Activated CD8-positive, alpha-beta T cell treated with anti-CD3 and anti-CD28 coated beads for 36 hours (primary cell): ENCODE measurements at regions not wholly inside any gene's neighbourhood (a gene's known extent, or its start where the extent isn't known, plus 50 kb on each side); places are given as distances from the start of the nearest gene placed in this dataset.

Source experiments
- ATAC-seq: fragments of 200-7000 bp; cut with Tn5 transposase; one replicate; pipeline ENCODE4 v1.10.0; 2021; ENCODE audit warnings: mild to moderate bottlenecking, moderate library complexity
- CTCF ChIA-PET: fragments of 350-600 bp; sonication (Branson Sonifier 250); formaldehyde crosslinking; loops from one replicate; lab custom pipeline; 2021; ENCODE audit warnings: antibody characterized with exemption; lab: Charles Lee
- POLR2A ChIA-PET: fragments of 350-600 bp; sonication (Branson Sonifier 250); formaldehyde crosslinking; loops from one replicate; lab custom pipeline; 2021; ENCODE audit warnings: antibody characterized with exemption; lab: Charles Lee
- DNase-seq: peaks from one replicate; pipeline ENCODE4 v3.0.0-alpha.2; 2020
- H3K27ac Mint-ChIP-seq: one replicate; pipeline ENCODE4 v1.8.0; 2021; ENCODE audit warnings: mild to moderate bottlenecking, mixed read lengths
- H3K27me3 Mint-ChIP-seq: one replicate; pipeline ENCODE4 v1.8.0; 2021; ENCODE audit warnings: mixed read lengths
- H3K36me3 Mint-ChIP-seq: one replicate; pipeline ENCODE4 v1.8.0; 2021; ENCODE audit warnings: low read depth, mixed read lengths
- H3K4me1 Mint-ChIP-seq: one replicate; pipeline ENCODE4 v1.8.0; 2021; ENCODE audit warnings: low read depth, mixed read lengths
- H3K4me3 Mint-ChIP-seq: one replicate; pipeline ENCODE4 v1.8.0; 2021; ENCODE audit warnings: mild to moderate bottlenecking, moderate library complexity, mixed read lengths
- H3K9me3 Mint-ChIP-seq: one replicate; pipeline ENCODE4 v1.8.0; 2021; ENCODE audit warnings: mixed read lengths
- intact Hi-C: fragments of 100-400 bp; cut with micrococcal nuclease; formaldehyde crosslinking; loops from one replicate; pipeline ENCODE4 v1.10.0; 2022
- TF ChIP-seq, protein P1 (sequence below): fragments of 200-600 bp; IDR thresholded peaks from one replicate; pipeline ENCODE4 v1.8.0; 2022; ENCODE audit warnings: antibody characterized with exemption, mild to moderate bottlenecking

- ATAC-seq (no peak), DNase-seq (no peak)
- H3K9me3 Mint-ChIP-seq, result no peaks in the 10 kb centered on the region
Measured at GRCh38 chr11:116243991-116244390, 528.8 kb downstream of the BUD13 start.

DNA sequence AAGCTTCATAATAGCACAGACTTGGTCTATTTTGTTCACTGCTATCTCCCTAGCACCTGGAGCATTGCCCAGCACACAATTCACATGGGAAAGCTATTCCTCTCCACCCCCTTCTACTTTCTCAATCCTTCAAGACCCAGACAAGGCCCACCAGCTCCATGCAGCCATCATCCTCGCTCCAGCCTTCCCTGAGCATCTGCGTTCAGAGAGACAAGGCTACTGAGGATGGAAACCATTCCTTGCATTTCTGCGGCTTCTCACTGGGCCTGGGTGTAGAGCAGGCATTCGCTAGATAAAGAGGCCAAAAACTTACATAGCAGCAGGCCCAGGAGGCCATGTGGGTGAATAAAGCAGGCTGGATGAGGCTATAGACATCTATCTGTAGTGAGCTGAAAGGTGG, 530.8 kb downstream of the BUD13 start:
- Mint-ChIP-seq H3K36me3 (no peaks in the 10 kb centered on the region), H3K4me1 (no peaks in the 10 kb centered on the region), H3K27me3 (no peaks in the 10 kb centered on the region), H3K27ac (no peak overlapping the region), H3K4me3 (no peak overlapping the region), H3K9me3 (no peaks in the 10 kb centered on the region)
- intact Hi-C loops, result no loop called here
- no peak for DNase-seq
- CTCF ChIA-PET, result no interaction called here
- POLR2A ChIA-PET, result no interaction called here
- no peak for ATAC-seq
- TF ChIP-seq, protein P1, sequence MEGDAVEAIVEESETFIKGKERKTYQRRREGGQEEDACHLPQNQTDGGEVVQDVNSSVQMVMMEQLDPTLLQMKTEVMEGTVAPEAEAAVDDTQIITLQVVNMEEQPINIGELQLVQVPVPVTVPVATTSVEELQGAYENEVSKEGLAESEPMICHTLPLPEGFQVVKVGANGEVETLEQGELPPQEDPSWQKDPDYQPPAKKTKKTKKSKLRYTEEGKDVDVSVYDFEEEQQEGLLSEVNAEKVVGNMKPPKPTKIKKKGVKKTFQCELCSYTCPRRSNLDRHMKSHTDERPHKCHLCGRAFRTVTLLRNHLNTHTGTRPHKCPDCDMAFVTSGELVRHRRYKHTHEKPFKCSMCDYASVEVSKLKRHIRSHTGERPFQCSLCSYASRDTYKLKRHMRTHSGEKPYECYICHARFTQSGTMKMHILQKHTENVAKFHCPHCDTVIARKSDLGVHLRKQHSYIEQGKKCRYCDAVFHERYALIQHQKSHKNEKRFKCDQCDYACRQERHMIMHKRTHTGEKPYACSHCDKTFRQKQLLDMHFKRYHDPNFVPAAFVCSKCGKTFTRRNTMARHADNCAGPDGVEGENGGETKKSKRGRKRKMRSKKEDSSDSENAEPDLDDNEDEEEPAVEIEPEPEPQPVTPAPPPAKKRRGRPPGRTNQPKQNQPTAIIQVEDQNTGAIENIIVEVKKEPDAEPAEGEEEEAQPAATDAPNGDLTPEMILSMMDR, result no peak

More at GRCh38 chr11:116243991-116244390, 528.8 kb downstream of the BUD13 start:
- H3K36me3 Mint-ChIP-seq, result no peaks in the 10 kb centered on the region
- ChIA-PET CTCF (no interaction called here), POLR2A (no interaction called here)
- intact Hi-C loops, result no loop called here
- no peak overlapping the region for H3K4me3 Mint-ChIP-seq
- TF ChIP-seq, protein P1, result no peak
- H3K27me3 Mint-ChIP-seq, result peaks cover 3% of the 10 kb centered on the region
- no peak overlapping the region for H3K27ac Mint-ChIP-seq
- H3K4me1 Mint-ChIP-seq, result no peaks in the 10 kb centered on the region

- TF ChIP-seq, protein P1, result no peak
- no peaks in the 10 kb centered on the region for H3K9me3 Mint-ChIP-seq
- no peaks in the 10 kb centered on the region for H3K27me3 Mint-ChIP-seq
- DNase-seq (no peak), ATAC-seq (no peak)
- ChIA-PET CTCF (no interaction called here), POLR2A (no interaction called here)
- H3K4me1 Mint-ChIP-seq, result no peaks in the 10 kb centered on the region
- no peak overlapping the region for H3K27ac Mint-ChIP-seq
- H3K4me3 Mint-ChIP-seq, result no peak overlapping the region
- H3K36me3 Mint-ChIP-seq, result no peaks in the 10 kb centered on the region
- intact Hi-C loops, result no loop called here
Measured at GRCh38 chr11:116240710-116241109, 532.1 kb downstream of the BUD13 start.

- Mint-ChIP-seq H3K4me3 (no peak overlapping the region), H3K36me3 (no peaks in the 10 kb centered on the region), H3K4me1 (no peaks in the 10 kb centered on the region), H3K9me3 (no peaks in the 10 kb centered on the region), H3K27ac (no peak overlapping the region), H3K27me3 (no peaks in the 10 kb centered on the region)
- DNase-seq (no peak), ATAC-seq (no peak)
- POLR2A ChIA-PET, result no interaction called here
- CTCF ChIA-PET, result no interaction called here
- intact Hi-C loops, result no loop called here
- TF ChIP-seq, protein P1, result no peak
Measured at GRCh38 chr11:116239247-116239646, 533.5 kb downstream of the BUD13 start.

DNA sequence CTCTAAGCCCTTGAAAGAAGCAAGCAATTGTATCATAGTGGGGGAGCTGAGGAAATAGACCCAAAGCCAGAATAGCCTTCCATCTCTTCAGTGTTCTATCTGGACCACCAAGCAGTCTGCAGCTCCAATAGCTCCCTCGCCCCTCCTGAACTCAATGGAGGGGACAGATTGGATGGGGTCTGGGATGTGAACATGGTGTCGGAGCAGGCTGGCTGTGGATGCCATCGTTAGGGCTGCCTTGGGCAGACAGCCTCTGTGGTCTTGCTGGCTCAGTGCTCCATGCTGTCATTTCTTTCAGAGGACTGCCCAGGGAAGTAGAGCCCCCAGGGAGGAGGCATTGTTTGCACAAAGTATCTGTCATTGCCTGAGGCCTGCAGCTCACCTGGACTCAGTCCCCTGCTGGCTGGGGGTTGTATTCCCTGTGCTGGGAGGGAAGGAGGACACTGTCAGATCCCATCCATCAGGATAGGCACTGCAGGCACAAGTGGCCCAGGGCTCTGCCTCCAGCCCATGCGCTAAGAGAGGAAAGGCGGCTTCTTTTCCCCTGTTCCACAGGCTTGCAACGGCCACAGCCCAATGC, 537.7 kb downstream of the BUD13 start:
- intact Hi-C loops, result no loop called here
- Mint-ChIP-seq H3K4me3 (no peak overlapping the region), H3K27ac (no peak overlapping the region), H3K4me1 (no peaks in the 10 kb centered on the region), H3K27me3 (no peaks in the 10 kb centered on the region), H3K36me3 (no peaks in the 10 kb centered on the region), H3K9me3 (no peaks in the 10 kb centered on the region)
- no peak for DNase-seq
- TF ChIP-seq, protein P1, result no peak
- ChIA-PET CTCF (no interaction called here), POLR2A (no interaction called here)
- no peak for ATAC-seq
